Esophagus muscularis mucosa (tissue), 3 donors: ENCODE measurements at regions not wholly inside any gene's neighbourhood (a gene's known extent, or its start where the extent isn't known, plus 50 kb on each side); places are given as distances from the start of the nearest gene placed in this dataset.

Experiments
- CTCF ChIP-seq, 3 experiments: fragments of 200-600 bp in 2 of 3; fragments of 450-650 bp in 1 of 3; sonication (generic) in 2 of 3; IDR thresholded peaks; one replicate each; pipeline ENCODE4 v1.5.1; 2017 to 2019; ENCODE audit warnings: antibody characterized with exemption in 3 of 3, mild to moderate bottlenecking in 2 of 3, moderate library complexity in 1 of 3
- POLR2A ChIP-seq: fragments of 450-650 bp; IDR thresholded peaks from one replicate; pipeline ENCODE4 v1.6.1; 2017; ENCODE audit warnings: antibody characterized with exemption, moderate library complexity, mild to moderate bottlenecking, low read depth

- TF ChIP-seq POLR2A, result no peak
- TF ChIP-seq CTCF (IDR thresholded peaks at IDR 0.05), result no peak
These were observed 306.7 kb upstream of the CHAC2 start for GRCh38 chr2:53460937-53461336.
